Naive thymus-derived CD4-positive, alpha-beta T cell (primary cell): ENCODE measurements at regions not wholly inside any gene's neighbourhood (a gene's known extent, or its start where the extent isn't known, plus 50 kb on each side); places are given as distances from the start of the nearest gene placed in this dataset.
"Not testable (repeated sequence)": the region's sequence is repeated elsewhere in the genome, so short reads cannot be mapped to it uniquely, and the experiment has no call there.

Source experiments
- ATAC-seq: fragments of 150-1000 bp; cut with Tn5 transposase; 2 replicates; pipeline ENCODE4 v1.10.0; 2021; ENCODE audit warnings: mild to moderate bottlenecking, moderate library complexity
- CTCF ChIA-PET: fragments of 350-600 bp; sonication (Branson Sonifier 250); formaldehyde crosslinking; loops from one replicate; lab custom pipeline; 2021; ENCODE audit warnings: antibody characterized with exemption; lab: Charles Lee
- POLR2A ChIA-PET: fragments of 350-600 bp; sonication (Branson Sonifier 250); formaldehyde crosslinking; loops from one replicate; lab custom pipeline; 2021; ENCODE audit warnings: antibody characterized with exemption, inconsistent platforms; lab: Charles Lee
- DNase-seq, 9 donors: peaks; one replicate each; pipeline versions ENCODE4 v3.0.0 to v3.0.0-alpha.2; 2020 to 2022; ENCODE audit warnings: mixed read lengths in 1 of 9
- H3K27ac ChIP-seq: one replicate; pipeline ENCODE4 v1.7.0; 2013; ENCODE audit warnings: mild to moderate bottlenecking, low read depth, low read length, moderate library complexity
- H3K27me3 ChIP-seq, 2 donors: one replicate each; pipeline ENCODE4 v1.7.0; 2013; ENCODE audit warnings: low read length in 2 of 2, mild to moderate bottlenecking in 2 of 2, moderate library complexity in 2 of 2; ENCODE audit not compliant: control insufficient read depth in 2 of 2, insufficient read depth in 2 of 2
- H3K36me3 ChIP-seq, 3 experiments: 1 replicate in 2 of 3; 2 replicates in 1 of 3; pipeline ENCODE4 v1.7.0; 2013; ENCODE audit warnings: low read length in 3 of 3, mild to moderate bottlenecking in 3 of 3, moderate library complexity in 1 of 3; ENCODE audit not compliant: insufficient read depth in 3 of 3, control insufficient read depth in 2 of 3
- H3K4me1 ChIP-seq, 2 donors: one replicate each; pipeline ENCODE4 v1.7.0; 2013; ENCODE audit warnings: low read length in 2 of 2, mild to moderate bottlenecking in 2 of 2, moderate library complexity in 1 of 2; ENCODE audit not compliant: control insufficient read depth in 2 of 2, insufficient read depth in 2 of 2
- H3K4me3 ChIP-seq: 2 replicates; pipeline ENCODE4 v1.7.0; 2013; ENCODE audit warnings: mild to moderate bottlenecking, low read length
- H3K9me3 ChIP-seq, 3 experiments: 1 replicate in 2 of 3; 2 replicates in 1 of 3; pipeline ENCODE4 v1.7.0; 2013; ENCODE audit warnings: low read length in 3 of 3; ENCODE audit not compliant: control insufficient read depth in 2 of 3
- H3K27ac Mint-ChIP-seq, 9 donors: one replicate each; pipeline ENCODE4 v1.8.0; 2020 to 2022; ENCODE audit warnings: mixed read lengths in 9 of 9, mild to moderate bottlenecking in 8 of 9, moderate library complexity in 5 of 9, inconsistent platforms in 2 of 9
- H3K27me3 Mint-ChIP-seq, 5 donors: one replicate each; pipeline ENCODE4 v1.8.0; 2021 to 2022; ENCODE audit warnings: mixed read lengths in 5 of 5, mild to moderate bottlenecking in 1 of 5
- H3K36me3 Mint-ChIP-seq, 5 donors: one replicate each; pipeline ENCODE4 v1.8.0; 2020 to 2022; ENCODE audit warnings: mixed read lengths in 5 of 5, mild to moderate bottlenecking in 3 of 5, inconsistent platforms in 1 of 5
- H3K4me1 Mint-ChIP-seq, 7 donors: one replicate each; pipeline ENCODE4 v1.8.0; 2020 to 2022; ENCODE audit warnings: mixed read lengths in 7 of 7, mild to moderate bottlenecking in 3 of 7, inconsistent platforms in 1 of 7
- H3K4me3 Mint-ChIP-seq, 10 donors: one replicate each; pipeline ENCODE4 v1.8.0; 2020 to 2022; ENCODE audit warnings: mild to moderate bottlenecking in 10 of 10, mixed read lengths in 10 of 10, moderate library complexity in 6 of 10, inconsistent platforms in 2 of 10
- H3K9me3 Mint-ChIP-seq, 11 donors: one replicate each; pipeline ENCODE4 v1.8.0; 2020 to 2022; ENCODE audit warnings: mixed read lengths in 11 of 11, mild to moderate bottlenecking in 4 of 11, inconsistent platforms in 1 of 11, moderate library complexity in 1 of 11
- intact Hi-C, 2 donors: fragments of 100-400 bp; cut with micrococcal nuclease; formaldehyde crosslinking; loops; one replicate each; pipeline ENCODE4 v1.15.1; 2023

DNA sequence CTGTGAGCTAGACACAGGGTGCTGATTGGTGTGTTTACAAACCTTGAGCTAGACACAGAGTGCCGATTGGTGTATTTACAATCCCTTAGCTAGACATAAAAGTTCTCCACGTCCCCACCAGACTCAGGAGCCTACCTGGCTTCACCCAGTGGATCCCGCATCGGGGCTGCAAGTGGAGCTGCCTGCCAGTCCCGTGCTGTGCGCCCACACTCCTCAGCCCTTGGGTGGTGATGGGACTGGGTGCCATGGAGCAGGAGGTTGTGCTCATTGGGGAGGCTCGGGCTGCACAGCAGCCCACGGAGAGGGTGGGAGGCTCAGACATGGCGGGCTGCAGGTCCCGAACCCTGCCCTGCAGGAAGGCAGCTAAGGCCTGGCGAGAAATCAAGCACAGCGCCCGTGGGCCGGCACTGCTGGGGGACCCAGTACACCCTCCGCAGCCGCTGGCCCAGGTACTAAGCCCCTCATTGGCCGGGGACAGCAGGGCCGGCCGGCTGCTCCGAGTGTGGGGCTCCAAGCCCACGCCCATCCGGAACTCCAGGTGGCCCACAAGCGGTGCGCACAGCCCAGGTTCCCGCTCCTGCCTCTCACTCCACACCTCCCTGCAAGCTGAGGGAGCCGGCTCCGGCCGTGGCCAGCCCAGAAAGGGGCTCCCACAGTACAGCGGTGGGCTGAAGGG, 158.6 kb downstream of the SPIN4 start:
- not testable (repeated sequence) for H3K4me1 Mint-ChIP-seq

DNA sequence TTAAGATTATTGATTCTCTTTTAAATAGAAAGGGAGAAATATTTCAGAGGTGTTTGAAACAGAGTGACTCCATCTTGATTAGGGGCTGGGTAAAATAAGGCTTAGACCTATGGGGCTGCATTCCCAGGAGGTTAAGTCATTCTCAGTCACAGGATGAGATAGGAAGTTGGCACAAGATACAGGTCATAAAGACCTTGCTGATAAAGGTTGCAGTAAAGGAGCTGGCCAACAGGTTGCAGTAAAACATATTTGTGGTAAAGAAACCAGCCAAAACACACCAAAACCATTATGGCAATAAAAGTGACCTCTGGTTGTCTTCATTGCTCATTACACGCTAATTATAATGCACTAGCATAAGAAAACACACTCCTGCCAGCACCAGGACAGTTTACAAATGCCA, 165.0 kb downstream of the SPIN4 start:
- ChIA-PET POLR2A (no interaction called here), CTCF (no interaction called here)
- H3K4me1 Mint-ChIP-seq: no peaks in the 10 kb centered on the region
- no peak overlapping the region for H3K4me3 Mint-ChIP-seq
- no peaks in the 10 kb centered on the region for H3K4me1 ChIP-seq
- no peaks in the 10 kb centered on the region for H3K36me3 ChIP-seq
- H3K36me3 Mint-ChIP-seq: no peaks in the 10 kb centered on the region
- H3K9me3 ChIP-seq: no peaks in the 10 kb centered on the region
- no peak for ATAC-seq
- H3K27ac Mint-ChIP-seq: no peak overlapping the region
- H3K27me3 ChIP-seq: no peaks in the 10 kb centered on the region
- H3K27ac ChIP-seq: no peak overlapping the region
- no peak for DNase-seq
- intact Hi-C loops: no loop called here
- H3K9me3 Mint-ChIP-seq: peaks cover 0 to 10% (median 2%) of the 10 kb centered on the region in 11 donors
- no peak overlapping the region for H3K4me3 ChIP-seq
- no peaks in the 10 kb centered on the region for H3K27me3 Mint-ChIP-seq

More for the DNA sequence above, 158.6 kb downstream of the SPIN4 start:
- ATAC-seq, H3K9me3 ChIP-seq, CTCF ChIA-PET, H3K27ac ChIP-seq, H3K36me3 ChIP-seq, H3K4me3 ChIP-seq, POLR2A ChIA-PET, DNase-seq, H3K27me3 ChIP-seq, H3K4me1 ChIP-seq, H3K36me3 Mint-ChIP-seq, H3K27ac Mint-ChIP-seq, intact Hi-C loops, H3K4me3 Mint-ChIP-seq, H3K27me3 Mint-ChIP-seq: not testable (repeated sequence)
- H3K9me3 Mint-ChIP-seq: peaks cover 0 to 13% (median 2%) of the 10 kb centered on the region in 11 donors

DNA sequence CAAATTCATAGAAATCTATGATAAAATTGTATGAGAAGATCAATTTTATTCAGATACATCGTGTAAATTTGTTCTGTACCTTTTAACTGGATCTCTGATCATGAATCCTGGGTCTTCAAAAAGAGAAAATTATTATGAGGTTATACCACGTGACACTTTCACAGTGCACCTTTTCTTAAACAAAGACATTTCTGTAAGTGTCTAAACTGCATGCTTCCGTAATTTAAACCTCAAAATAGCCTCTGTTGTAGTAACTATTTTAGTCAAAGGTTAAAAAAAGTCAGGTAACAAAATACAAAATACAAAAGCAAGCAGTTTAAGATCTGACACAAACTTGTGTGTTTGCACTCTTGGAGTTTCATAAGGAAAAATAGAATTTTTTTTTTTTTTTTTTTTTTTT, 171.3 kb downstream of the SPIN4 start:
- H3K36me3 ChIP-seq, H3K36me3 Mint-ChIP-seq, H3K27ac ChIP-seq, H3K27me3 ChIP-seq, H3K4me1 Mint-ChIP-seq, H3K4me1 ChIP-seq, H3K27ac Mint-ChIP-seq, H3K9me3 ChIP-seq, POLR2A ChIA-PET, intact Hi-C loops, H3K27me3 Mint-ChIP-seq, ATAC-seq, DNase-seq, H3K4me3 ChIP-seq, H3K4me3 Mint-ChIP-seq, CTCF ChIA-PET, H3K9me3 Mint-ChIP-seq: not testable (repeated sequence)

DNA sequence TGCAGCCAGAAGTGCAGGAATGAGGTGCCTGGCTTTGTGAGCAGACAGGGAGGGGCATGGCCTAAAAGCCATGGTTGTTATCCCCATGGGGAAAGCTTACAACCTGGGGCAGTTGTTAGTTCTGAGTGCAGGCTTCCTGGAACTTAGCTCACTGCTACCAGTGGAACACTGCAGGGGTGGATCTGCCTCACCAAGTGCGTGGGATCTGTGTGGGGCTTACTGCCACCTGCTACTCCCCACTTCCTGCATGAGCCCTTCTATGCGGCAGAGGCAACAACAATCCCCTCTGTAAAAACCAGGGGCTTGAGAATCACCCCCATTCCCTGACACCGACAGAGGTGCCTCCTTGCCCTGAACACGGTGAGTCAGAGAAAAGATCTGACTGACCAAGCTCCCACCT, 174.6 kb downstream of the SPIN4 start:
- H3K27me3 ChIP-seq, H3K9me3 ChIP-seq, H3K9me3 Mint-ChIP-seq, H3K4me1 ChIP-seq, H3K4me3 ChIP-seq, H3K4me1 Mint-ChIP-seq, POLR2A ChIA-PET, H3K27me3 Mint-ChIP-seq, H3K4me3 Mint-ChIP-seq, H3K36me3 Mint-ChIP-seq, CTCF ChIA-PET, DNase-seq, intact Hi-C loops, H3K36me3 ChIP-seq, H3K27ac Mint-ChIP-seq, ATAC-seq, H3K27ac ChIP-seq: not testable (repeated sequence)

DNA sequence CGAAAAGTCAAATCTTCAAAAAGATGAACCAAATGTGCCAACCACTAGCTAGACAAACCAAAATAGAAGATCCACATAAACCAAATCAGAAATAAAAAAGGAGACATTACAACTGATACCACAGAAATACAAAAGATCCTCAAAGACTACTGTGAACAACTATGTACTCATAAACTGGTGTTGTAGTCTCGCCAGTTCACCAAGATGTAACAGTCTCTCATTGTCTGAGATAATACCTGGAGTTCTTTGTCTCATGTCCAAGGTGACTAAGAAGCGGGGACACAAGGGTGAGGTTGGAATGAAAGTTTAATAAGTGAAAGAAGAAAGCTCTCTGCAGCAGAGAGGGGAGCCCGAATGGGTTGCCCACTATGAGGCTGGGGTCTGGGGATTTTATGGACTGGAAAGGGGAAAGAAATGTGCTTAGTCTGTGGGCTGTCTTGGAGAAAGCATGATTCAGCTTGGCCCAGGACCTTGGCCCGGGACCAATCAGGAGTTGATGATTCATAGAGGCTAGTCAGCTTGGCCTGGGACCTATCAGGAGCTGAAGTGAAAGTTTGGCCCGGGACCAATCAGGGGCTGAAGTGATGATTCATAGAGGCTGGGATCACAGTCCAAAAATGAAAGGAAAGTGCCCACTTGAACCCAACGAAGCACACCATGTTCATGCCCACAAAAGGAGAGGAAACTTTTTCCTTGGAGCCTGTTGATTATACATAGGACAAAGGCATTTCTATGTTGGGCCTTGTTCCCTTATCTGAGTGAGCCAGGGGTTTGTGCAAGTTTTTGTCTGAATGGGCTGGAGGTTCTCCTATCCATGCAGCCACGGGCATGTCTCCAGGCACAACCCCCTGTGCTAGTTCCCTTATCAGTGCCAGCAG, 177.1 kb downstream of the SPIN4 start:
- H3K9me3 ChIP-seq, H3K4me3 Mint-ChIP-seq, H3K27me3 Mint-ChIP-seq, H3K4me1 ChIP-seq, ATAC-seq, intact Hi-C loops, H3K27me3 ChIP-seq, H3K4me3 ChIP-seq, H3K4me1 Mint-ChIP-seq, POLR2A ChIA-PET, H3K9me3 Mint-ChIP-seq, CTCF ChIA-PET, H3K36me3 Mint-ChIP-seq, H3K36me3 ChIP-seq, DNase-seq, H3K27ac ChIP-seq, H3K27ac Mint-ChIP-seq: not testable (repeated sequence)

DNA sequence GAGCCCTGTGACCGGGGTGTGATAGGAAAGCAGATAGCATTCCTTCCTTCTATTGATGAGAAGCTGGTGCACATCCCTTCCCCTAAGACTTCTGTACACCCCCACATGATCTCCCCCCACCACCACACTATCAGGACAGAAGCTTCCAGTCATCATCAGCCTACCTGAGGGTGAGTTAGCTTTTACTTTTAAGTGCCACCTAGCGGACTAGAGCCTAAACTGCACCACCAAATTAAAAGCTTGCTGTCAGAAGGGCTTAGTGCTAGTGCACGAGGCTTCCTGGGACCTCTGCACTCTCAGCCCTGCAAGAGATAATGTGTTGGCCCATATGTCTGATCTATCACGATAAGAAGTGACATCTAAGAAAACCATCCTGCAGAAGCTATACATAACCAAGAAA, 181.7 kb downstream of the SPIN4 start:
- H3K27ac Mint-ChIP-seq, H3K36me3 ChIP-seq, H3K36me3 Mint-ChIP-seq, H3K27me3 ChIP-seq, intact Hi-C loops, H3K9me3 Mint-ChIP-seq, ATAC-seq, H3K27me3 Mint-ChIP-seq, POLR2A ChIA-PET, DNase-seq, H3K9me3 ChIP-seq, H3K27ac ChIP-seq, H3K4me1 Mint-ChIP-seq, H3K4me3 ChIP-seq, CTCF ChIA-PET, H3K4me3 Mint-ChIP-seq, H3K4me1 ChIP-seq: not testable (repeated sequence)

DNA sequence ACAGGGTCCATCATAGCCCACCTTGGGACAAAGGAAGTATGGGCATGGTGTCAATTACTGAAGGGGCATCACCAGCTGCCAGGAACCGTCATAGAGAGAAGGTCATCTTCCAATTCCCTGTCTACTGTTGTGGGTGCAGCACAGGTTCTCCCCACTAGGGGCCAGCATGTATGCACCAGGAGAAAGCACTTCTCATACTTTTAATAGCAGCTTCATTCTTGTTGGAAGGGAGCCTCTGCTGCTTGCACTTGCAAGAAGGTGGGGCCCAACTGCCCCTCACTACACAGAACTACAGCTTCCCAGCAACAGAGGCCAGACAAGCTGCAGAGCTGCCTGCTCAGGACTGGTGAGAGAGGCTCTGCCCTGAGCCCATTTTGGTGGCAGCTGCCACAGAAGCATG, 182.2 kb downstream of the SPIN4 start:
- H3K9me3 Mint-ChIP-seq, H3K4me3 ChIP-seq, H3K4me3 Mint-ChIP-seq, H3K9me3 ChIP-seq, POLR2A ChIA-PET, H3K36me3 Mint-ChIP-seq, H3K27me3 ChIP-seq, H3K4me1 Mint-ChIP-seq, ATAC-seq, CTCF ChIA-PET, intact Hi-C loops, H3K4me1 ChIP-seq, H3K27ac ChIP-seq, H3K27me3 Mint-ChIP-seq, H3K27ac Mint-ChIP-seq, DNase-seq, H3K36me3 ChIP-seq: not testable (repeated sequence)
